SK-N-DZ (cell line): ENCODE measurements at regions not wholly inside any gene's neighbourhood (a gene's known extent, or its start where the extent isn't known, plus 50 kb on each side); places are given as distances from the start of the nearest gene placed in this dataset.

Source experiments
- DNase-seq: peaks from one replicate; pipeline ENCODE4 v3.0.0-alpha.2; 2015; ENCODE audit warnings: low spot score

DNA sequence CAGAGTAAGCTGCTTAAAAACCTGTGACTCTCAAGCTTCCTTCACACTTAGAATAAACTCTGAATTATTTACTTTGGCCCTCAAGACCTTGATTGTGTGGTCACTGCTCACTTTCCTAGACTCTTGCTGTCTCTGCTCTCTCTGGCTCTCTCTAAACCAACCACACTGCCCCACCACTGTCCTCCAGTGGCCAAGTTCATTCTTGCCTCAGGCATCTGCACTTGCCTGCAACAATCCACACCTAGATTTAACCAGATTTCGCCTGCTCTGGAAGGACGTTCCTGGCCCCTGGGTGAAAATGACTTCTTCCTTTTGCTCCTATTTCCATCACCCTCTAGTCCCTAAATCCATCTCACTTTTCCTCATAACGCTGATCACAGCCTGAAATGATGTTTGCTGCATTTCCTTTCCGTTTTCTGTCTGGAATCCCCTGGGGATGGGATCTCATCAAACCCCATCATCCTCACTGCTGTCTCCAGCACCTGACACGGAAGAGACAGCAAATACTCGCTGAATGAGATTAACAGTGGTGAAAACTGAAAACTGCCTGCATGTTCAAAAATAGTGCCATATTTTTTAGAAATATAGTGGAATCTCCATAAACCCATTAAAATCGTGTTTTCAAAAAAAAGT lies 232.6 kb downstream of the UQCRFS1 start:
- no peak for DNase-seq

DNA sequence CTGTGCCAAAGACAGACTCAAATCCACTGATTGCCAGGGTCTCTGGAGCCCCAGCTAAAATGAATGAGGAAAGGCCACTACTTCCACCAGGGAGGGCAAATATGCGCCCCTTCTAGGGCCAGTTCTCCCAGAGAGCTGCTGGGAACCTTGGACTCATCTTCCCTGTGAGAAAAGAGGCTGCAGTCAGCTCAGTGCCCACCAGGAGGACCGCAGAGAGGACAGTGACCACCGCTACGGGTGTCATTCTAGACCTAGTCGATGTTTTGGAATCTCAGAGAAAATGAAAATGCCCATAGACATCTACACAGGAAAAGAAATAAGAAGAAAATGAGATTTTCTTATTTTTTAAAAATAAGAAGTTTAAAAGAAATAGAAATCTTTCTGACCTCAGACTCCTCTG lies 235.1 kb downstream of the UQCRFS1 start:
- DNase-seq = no peak

GRCh38 chr19:28972058-28972852 lies 240.7 kb downstream of the UQCRFS1 start:
- DNase-seq = no peak

GRCh38 chr19:28971513-28971912 lies 241.4 kb downstream of the UQCRFS1 start:
- no peak for DNase-seq

- DNase-seq = no peak
These were observed 241.9 kb downstream of the UQCRFS1 start for GRCh38 chr19:28971049-28971448.

- no peak for DNase-seq
These were observed 244.2 kb downstream of the UQCRFS1 start for GRCh38 chr19:28968721-28969120.

GRCh38 chr19:28966737-28967399 lies 246.1 kb downstream of the UQCRFS1 start:
- DNase-seq = no peak

GRCh38 chr19:28964500-28964899 lies 248.5 kb downstream of the UQCRFS1 start:
- DNase-seq = no peak

- DNase-seq = no peak
These were observed 249.3 kb downstream of the UQCRFS1 start for GRCh38 chr19:28963486-28964250.

DNA sequence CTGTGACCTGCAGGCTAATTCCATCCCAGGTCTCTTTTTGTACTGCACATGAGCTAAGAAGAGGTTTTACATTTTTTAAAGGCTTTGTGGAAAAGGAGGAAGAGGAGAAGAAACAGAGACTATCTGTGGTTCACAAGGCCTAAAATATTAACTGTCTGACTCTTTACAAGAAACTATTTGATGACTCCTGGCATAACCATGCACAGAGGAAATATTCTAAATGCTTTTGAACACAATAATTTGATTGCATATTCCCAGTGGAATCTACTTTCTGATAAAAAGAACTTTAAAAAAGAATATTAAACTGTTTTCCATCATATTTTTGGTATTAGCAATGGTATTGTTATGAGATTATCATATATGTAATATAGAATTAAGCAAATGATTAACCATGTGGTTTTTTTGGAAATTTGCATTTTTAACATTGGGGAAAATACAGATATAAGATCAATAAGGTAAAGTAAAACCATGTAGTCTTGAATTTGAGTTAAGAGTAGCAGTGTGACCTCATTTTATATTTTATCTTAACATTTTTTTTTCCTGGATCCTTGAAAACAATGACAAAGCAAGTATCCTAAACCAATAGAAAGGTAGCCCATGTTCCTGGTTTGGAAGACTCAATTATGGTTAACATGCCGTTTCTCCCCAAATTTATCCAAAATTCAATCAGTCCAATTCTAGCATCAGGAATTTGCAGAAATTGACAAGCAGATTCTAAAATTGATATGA lies 251.0 kb downstream of the UQCRFS1 start:
- no peak for DNase-seq

GRCh38 chr19:28960986-28961705 lies 251.8 kb downstream of the UQCRFS1 start:
- no peak for DNase-seq

DNA sequence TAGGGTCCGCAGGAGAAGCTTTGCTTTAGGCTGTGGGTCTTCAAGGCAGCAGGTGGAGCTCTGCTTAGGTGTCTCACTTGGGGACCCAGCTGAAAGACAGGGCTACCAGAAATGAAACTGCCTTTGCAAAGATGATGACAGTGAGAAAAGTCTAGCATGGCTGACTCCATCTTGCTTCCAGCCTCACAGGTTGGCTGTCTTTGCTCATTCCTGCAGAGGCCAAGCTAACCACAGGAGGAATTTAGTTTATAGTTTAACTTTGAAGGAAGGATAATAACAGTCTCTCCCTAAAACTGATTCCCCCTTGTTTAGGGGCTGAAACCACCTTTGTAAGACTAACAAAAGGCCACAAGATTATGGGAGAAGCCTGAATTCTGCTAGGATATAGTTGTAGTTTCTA lies 252.4 kb downstream of the UQCRFS1 start:
- DNase-seq = no peak

DNA sequence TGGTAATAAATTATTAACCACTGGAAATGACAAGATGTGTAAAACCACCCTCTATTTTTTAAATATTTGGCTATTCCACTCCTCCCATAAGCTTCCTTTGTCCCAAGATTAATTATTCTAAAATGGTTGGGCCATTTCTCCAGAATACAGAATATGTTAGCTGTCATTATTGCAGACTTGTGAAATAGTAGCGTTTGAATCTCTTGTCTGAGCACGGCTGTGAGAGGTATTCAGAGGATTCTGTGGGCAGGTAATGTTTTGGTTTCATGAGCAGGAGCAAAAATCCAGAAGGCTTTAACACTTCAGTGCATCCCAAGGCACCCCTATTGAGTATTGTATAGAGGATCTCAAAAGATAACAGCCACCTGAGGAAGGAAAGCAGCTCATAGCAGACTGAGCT lies 256.0 kb downstream of the UQCRFS1 start:
- no peak for DNase-seq

DNA sequence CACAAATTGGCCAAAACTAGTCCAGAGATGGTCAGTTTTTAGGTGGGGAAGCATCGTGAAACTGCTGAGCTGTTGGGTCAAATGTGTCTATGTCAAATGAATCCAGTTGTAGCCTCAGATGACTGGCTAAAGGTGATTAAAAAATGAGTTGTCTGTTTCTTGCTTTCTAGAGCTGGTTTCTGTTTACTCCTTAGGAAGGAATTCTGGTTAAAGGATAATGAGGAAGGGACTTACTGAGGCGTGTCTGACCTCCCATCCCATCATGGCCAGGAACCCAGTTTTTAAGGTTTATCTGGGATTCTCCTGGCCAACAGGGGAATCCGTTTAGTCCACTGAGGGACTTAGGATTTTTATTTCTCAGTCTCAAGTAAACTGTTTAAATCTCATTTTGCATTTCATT lies 256.5 kb downstream of the UQCRFS1 start:
- DNase-seq = no peak

- DNase-seq = no peak
These were observed 263.4 kb downstream of the UQCRFS1 start for GRCh38 chr19:28949535-28949934.

GRCh38 chr19:28949027-28949426 lies 263.9 kb downstream of the UQCRFS1 start:
- no peak for DNase-seq

DNA sequence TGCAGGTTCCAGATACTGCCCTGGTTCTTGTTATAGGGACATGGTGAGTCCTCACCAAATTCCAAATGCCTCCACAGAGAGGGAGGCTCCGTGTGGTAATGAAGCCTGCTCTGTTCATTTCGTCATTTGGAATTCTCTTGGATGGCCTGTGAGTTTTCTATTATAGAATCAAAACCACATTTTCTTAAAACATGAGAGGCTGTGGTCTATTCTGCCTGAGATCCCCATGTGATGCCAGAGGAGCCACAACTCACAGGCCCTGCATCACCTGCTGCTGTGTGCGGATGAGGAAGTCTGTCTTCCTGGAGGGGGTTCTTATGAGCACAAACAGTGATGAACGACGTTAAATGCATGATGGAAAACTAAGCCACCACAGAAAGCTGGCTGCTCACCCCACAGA lies 264.4 kb downstream of the UQCRFS1 start:
- DNase-seq = no peak

GRCh38 chr19:28948026-28948425 lies 264.9 kb downstream of the UQCRFS1 start:
- DNase-seq = no peak

- no peak for DNase-seq
These were observed 269.3 kb downstream of the UQCRFS1 start for GRCh38 chr19:28943651-28944050.

GRCh38 chr19:28941833-28942232 lies 271.1 kb downstream of the UQCRFS1 start:
- DNase-seq = no peak
